ENCODE measurements at regions not wholly inside any gene's neighbourhood (a gene's known extent, or its start where the extent isn't known, plus 50 kb on each side); places are given as distances from the start of the nearest gene placed in this dataset.
"Not testable (repeated sequence)": the region's sequence is repeated elsewhere in the genome, so short reads cannot be mapped to it uniquely, and the experiment has no call there.

GRCh38 chrX:98240061-98240460, 1356.4 kb downstream of the RPA4 start:
- TF ChIP-seq CTCF, POLR2A, EP300 (IDR thresholded peaks at IDR 0.05): not testable (repeated sequence)
